GM21723 (cell line): ENCODE measurements at regions not wholly inside any gene's neighbourhood (a gene's known extent, or its start where the extent isn't known, plus 50 kb on each side); places are given as distances from the start of the nearest gene placed in this dataset.

Experiments
- ATAC-seq: cut with Tn5 transposase; IDR thresholded peaks from one replicate; pipeline ENCODE4 v1.9.1; 2021; ENCODE audit warnings: mild to moderate bottlenecking, moderate library complexity; ENCODE audit not compliant: unreplicated experiment

- ATAC-seq, result no peak
These were observed 851.2 kb downstream of the GALC start for GRCh38 chr14:87141801-87142200.

DNA sequence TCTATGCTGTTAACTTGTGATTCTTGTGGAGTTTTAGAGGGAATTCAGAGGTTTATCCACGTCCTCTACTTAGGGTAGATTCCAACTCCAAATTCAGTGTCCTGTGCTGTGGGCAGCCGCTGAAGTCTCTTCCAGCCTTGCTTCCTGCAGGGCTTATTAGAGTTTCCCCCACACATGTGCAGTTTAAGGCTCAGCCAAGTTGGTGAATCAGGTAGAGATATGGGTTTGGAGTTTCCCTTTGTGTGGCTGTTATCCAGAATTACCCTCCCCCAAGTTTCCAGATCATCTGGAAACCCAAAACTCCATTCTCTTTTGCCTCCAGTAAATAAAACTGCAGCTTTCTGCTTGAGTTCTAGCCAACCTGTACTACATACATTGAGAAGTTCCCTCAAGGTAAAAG lies 853.7 kb downstream of the GALC start:
- no peak for ATAC-seq

DNA sequence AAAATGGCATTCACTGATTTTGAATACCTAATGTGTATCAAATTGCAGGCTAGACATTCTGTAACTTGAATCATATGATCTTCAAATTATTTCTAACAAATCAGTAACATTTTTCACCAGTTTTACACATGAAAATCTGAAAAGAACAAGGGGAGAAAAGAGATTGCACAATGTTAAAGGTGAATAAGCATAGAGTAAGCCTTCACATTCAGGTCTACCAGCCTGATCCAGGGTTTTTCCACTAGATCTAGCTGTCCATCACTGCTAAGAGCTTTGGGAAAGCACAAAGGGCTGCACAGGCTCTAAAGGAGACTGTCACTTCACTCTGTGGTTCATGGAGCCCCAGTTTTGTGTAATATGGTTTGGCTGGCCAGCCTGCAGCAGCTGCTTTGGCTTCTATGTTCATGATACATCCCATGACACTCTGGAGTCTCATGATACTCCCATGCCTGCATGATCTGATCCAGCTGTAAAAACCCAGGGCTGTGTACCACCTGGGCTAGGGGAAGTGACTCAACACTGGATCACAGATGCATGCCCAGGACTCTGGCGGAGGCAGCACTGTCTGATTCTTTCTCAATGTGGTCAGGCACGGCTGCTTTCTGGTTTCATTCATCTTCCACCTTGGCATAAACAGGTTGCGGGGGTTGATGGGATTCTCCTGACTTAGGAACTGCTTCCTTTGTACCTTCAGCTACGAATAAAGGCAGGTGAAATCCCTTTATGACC lies 859.7 kb downstream of the GALC start:
- ATAC-seq, result no peak

GRCh38 chr14:87131879-87132278 lies 861.1 kb downstream of the GALC start:
- no peak for ATAC-seq

DNA sequence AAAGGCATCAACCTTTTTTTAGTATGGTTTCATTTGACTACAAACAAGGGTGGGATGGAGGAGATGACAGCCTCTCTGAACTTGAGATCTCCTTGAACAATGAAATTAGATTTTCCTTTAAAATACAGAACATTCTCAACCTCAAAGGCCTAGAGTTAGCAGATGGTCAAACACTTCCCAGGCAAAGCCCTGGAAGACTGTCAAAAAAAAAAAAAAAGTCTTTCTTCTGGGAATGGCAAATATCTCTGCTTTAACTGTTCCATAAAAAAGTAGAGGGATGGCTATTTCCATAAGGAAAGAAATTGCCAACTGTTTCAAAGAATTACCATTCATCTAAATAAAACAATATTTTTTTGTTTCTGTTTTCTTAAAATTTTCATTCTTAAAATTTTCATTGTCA lies 870.8 kb downstream of the GALC start:
- ATAC-seq, result no peak

GRCh38 chr14:87121716-87122115 lies 871.3 kb downstream of the GALC start:
- no peak for ATAC-seq

DNA sequence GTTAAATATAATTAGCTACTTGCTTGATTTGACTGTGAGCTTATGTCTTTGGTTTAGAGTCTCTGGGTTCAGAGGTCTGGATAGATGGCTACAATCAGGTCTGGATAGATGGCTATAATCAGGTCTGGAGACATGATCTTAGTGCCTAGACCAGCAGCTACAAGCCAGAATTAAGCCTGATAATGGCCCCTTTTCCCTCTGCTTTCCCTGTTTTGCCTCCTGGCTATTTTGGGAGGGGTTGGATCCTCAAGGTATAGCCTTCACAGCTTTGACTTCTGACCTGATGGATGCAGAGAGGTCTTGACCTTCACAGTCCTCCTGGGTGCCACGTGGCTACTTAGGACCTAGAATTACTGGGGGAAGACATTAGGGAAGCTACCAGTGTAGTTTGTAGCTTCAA lies 877.7 kb downstream of the GALC start:
- no peak for ATAC-seq

GRCh38 chr14:87113286-87113685 lies 879.7 kb downstream of the GALC start:
- no peak for ATAC-seq

- ATAC-seq, result no peak
These were observed 881.2 kb downstream of the GALC start for GRCh38 chr14:87111741-87112140.

- ATAC-seq, result no peak
These were observed 881.9 kb downstream of the GALC start for GRCh38 chr14:87111126-87111525.

- no peak for ATAC-seq
These were observed 883.7 kb downstream of the GALC start for GRCh38 chr14:87109271-87109670.

GRCh38 chr14:87108726-87109125 lies 884.3 kb downstream of the GALC start:
- no peak for ATAC-seq

- ATAC-seq, result no peak
These were observed 890.1 kb downstream of the GALC start for GRCh38 chr14:87102811-87103378.

GRCh38 chr14:87097015-87097414 lies 896.0 kb downstream of the GALC start:
- ATAC-seq, result no peak

DNA sequence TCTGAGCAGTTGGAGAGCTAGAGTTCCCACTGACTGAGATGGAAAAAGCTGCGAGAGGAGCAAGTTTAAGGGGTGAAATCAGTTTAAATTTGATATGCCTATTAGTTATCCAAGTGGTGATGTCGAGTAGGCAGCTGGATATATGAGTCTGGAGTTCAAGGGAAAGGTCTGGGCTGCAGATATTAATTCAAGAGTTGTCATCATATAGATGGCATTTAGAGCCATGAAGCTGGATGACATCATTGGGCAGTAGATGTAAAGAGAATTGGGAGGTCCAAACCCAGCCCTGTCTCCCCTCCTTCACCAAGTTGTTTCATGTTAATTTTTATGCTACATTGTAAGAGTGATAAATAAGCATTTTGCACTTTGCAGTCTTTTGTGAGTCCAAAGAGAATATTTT lies 898.1 kb downstream of the GALC start:
- ATAC-seq, result no peak

DNA sequence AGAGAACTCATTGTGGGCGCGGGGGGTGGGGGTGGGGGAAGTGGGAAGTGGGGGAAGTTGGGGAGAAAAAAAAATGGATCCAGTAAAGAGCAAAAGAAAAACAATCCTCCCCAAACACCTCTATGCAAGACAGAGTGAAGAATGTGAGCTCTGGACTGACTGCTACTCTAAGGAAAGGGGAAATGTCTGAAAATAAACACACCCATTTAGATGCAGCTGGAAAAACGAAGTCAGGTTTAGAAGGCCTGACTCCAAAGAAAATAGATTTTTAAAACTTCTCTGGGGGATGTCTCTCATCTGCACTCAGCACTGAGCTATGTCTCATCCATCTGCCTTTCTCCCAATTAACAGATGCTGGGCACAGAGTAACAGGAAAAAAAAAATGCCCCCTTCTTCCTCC lies 904.4 kb downstream of the GALC start:
- ATAC-seq, result no peak

- ATAC-seq, result no peak
These were observed 905.1 kb downstream of the GALC start for GRCh38 chr14:87087881-87088280.

- no peak for ATAC-seq
These were observed 908.1 kb downstream of the GALC start for GRCh38 chr14:87084908-87085307.

DNA sequence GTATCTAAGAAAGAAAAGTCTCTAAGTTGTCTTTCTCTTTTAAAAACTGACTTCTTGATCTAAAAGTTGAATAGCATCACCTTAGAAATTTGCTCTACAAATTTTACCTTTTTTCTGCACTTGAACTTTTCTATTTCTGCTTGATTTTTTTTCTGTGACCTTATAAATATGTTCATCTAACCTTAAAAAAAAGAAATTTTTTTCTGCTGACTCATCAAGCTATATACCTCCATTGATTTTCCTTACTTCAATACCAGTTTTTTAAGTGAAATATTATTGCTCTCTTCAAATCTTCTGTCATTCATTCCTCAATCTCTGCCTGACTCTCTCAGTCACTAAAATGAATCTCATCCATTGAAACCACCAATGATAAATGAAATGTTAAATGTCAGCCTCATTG lies 910.1 kb downstream of the GALC start:
- no peak for ATAC-seq

DNA sequence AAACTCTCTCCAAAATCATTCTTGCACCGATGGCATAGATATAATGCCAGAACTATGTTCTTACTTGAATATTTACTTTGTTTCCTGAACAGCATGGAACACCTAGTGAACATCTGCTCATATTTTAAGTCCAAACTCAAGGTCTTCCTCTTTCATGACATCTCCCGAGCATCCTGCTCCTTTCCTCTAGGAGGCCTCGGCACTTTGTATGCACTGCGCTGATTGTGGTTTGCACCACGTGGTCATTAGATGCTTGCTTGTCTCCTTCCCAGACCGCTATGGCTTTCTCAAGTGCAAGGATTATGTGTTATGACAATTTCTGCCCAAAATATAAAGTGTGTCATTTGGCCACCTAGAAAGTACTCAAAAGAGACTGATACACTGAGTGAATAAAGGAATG lies 912.0 kb downstream of the GALC start:
- no peak for ATAC-seq

- ATAC-seq, result no peak
These were observed 912.8 kb downstream of the GALC start for GRCh38 chr14:87080146-87080545.

DNA sequence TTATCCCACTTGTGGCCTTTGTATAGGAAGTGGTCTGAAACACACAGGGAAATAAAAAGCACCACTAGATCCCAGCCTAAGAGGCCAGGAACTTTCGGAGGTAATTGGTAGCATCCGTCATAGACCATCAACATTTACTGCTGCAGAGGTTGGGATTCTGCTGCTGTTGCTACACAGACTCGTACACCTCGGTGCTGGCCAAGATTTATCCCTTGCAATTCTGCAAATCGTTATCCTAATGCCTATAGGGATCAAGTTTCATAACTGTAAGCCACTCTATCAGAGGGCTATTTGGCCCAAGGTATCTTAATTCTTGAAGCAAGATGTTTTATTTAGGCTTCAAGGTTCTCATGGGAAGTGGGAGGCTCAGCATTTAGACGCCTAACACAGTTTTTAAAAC lies 913.6 kb downstream of the GALC start:
- no peak for ATAC-seq

GRCh38 chr14:87076922-87077321 lies 916.1 kb downstream of the GALC start:
- ATAC-seq, result no peak
